ENCODE measurements at regions not wholly inside any gene's neighbourhood (a gene's known extent, or its start where the extent isn't known, plus 50 kb on each side); places are given as distances from the start of the nearest gene placed in this dataset.

DNA sequence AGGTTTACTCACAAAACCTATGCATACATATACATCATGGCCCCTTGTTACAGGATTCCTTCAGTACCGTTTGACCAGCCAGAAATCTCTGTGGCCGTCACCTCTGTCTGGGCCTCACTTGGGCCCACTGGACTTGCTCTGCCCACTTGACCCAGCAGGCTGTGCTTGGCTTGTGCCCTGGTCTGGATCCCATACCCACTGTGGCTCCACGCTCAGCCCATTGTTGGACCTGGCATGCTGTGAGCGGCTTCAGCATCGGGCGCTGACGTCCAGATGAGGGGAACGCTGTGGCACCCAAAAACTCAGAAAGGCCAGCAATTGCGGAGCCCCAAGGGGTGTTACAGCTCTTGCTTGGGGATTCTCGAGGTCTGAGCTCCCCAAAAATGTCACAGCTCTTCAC lies 733.6 kb downstream of the PLOD2 start:
- intact Hi-C loops (cut with micrococcal nuclease) = no loop called here
- 95% methylated on average over 9 of the region's 10 CpGs for WGBS (ENCODE audit: insufficient coverage)
- Mint-ChIP-seq H3K27ac (no peak overlapping the region), H3K27me3 (ENCODE audit: low read depth in 3 of 3) (no peaks in the 10 kb centered on the region), H3K4me3 (no peak overlapping the region), H3K9me3 (peaks cover 0 to 7% (median 2%) of the 10 kb centered on the region in 7 donors), H3K4me1 (no peaks in the 10 kb centered on the region), H3K36me3 (no peaks in the 10 kb centered on the region)
- Histone ChIP-seq H3K4me1 (ENCODE audit: control insufficient read depth in 1 of 2, insufficient read depth in 2 of 2, low read length in 2 of 2) (no peaks in the 10 kb centered on the region), H3K9ac (ENCODE audit: insufficient read depth, low read length, poor library complexity, severe bottlenecking) (no peak overlapping the region), H2AFZ (ENCODE audit: insufficient read depth, low read depth, low read length, poor library complexity, severe bottlenecking) (no peak overlapping the region), H3K4me3 (replicated peaks in 1 of 3; ENCODE audit: low read depth in 2 of 3, low read length in 3 of 3) (no peak overlapping the region), H4K20me1 (ENCODE audit: insufficient read depth, low read length) (no peaks in the 10 kb centered on the region), H3K36me3 (replicated peaks in 1 of 2; ENCODE audit: control insufficient read depth in 1 of 2, insufficient read depth in 2 of 2, low read length in 2 of 2) (no peaks in the 10 kb centered on the region), H3K27me3 (ENCODE audit: control insufficient read depth in 2 of 2, insufficient read depth in 2 of 2, low read length in 2 of 2) (no peaks in the 10 kb centered on the region), H3K9me3 (replicated peaks in 1 of 2; ENCODE audit: control insufficient read depth in 1 of 2, insufficient read depth in 1 of 2, low read length in 2 of 2) (peaks cover 9 to 15% of the 10 kb centered on the region in 2 donors), H3K4me2 (replicated peaks; ENCODE audit: extremely low read depth, low read length, poor library complexity, severe bottlenecking) (no peak overlapping the region), H3K27ac (ENCODE audit: low read depth in 1 of 2, low read length in 2 of 2) (no peak overlapping the region), H3K79me2 (ENCODE audit: insufficient read depth, low read length) (no peaks in the 10 kb centered on the region)
- no peak for DNase-seq
- TF ChIP-seq, protein P1, sequence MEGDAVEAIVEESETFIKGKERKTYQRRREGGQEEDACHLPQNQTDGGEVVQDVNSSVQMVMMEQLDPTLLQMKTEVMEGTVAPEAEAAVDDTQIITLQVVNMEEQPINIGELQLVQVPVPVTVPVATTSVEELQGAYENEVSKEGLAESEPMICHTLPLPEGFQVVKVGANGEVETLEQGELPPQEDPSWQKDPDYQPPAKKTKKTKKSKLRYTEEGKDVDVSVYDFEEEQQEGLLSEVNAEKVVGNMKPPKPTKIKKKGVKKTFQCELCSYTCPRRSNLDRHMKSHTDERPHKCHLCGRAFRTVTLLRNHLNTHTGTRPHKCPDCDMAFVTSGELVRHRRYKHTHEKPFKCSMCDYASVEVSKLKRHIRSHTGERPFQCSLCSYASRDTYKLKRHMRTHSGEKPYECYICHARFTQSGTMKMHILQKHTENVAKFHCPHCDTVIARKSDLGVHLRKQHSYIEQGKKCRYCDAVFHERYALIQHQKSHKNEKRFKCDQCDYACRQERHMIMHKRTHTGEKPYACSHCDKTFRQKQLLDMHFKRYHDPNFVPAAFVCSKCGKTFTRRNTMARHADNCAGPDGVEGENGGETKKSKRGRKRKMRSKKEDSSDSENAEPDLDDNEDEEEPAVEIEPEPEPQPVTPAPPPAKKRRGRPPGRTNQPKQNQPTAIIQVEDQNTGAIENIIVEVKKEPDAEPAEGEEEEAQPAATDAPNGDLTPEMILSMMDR (IDR thresholded peaks at IDR 0.05) = no peak

DNA sequence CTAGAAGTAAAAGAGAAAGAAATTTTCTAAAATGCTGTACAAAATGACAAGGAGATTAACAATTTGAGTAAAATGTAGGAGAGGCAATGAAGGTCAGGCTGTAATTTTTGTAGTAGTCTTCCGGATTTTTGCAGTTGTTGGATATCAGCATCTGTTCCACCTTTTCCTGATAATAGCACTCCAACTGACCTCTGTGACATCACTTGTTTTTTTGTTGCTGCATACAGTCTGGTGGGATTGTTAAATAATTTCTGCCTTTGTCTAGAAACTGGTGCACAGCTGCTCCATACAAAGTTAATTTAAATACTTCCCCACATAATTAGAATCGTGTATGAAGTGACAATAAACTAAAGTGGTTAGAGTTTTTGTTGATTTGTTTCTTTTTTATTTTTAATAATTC lies 731.4 kb downstream of the PLOD2 start:
- Mint-ChIP-seq H3K4me1 (no peaks in the 10 kb centered on the region), H3K9me3 (peaks cover 0 to 7% (median 2%) of the 10 kb centered on the region in 7 donors), H3K27me3 (ENCODE audit: low read depth in 3 of 3) (no peaks in the 10 kb centered on the region), H3K36me3 (no peaks in the 10 kb centered on the region), H3K27ac (no peak overlapping the region), H3K4me3 (no peak overlapping the region)
- intact Hi-C loops (cut with micrococcal nuclease) = no loop called here
- no peak overlapping the region for H2AFZ ChIP-seq (ENCODE audit: insufficient read depth, low read depth, low read length, poor library complexity, severe bottlenecking)
- no peaks in the 10 kb centered on the region for H3K27me3 ChIP-seq (ENCODE audit: control insufficient read depth in 2 of 2, insufficient read depth in 2 of 2, low read length in 2 of 2)
- H4K20me1 ChIP-seq (ENCODE audit: insufficient read depth, low read length) = no peaks in the 10 kb centered on the region
- no peak overlapping the region for H3K4me3 ChIP-seq (replicated peaks in 1 of 3; ENCODE audit: low read depth in 2 of 3, low read length in 3 of 3)
- peaks cover 9 to 15% of the 10 kb centered on the region in 2 donors for H3K9me3 ChIP-seq (replicated peaks in 1 of 2; ENCODE audit: control insufficient read depth in 1 of 2, insufficient read depth in 1 of 2, low read length in 2 of 2)
- H3K4me2 ChIP-seq (replicated peaks; ENCODE audit: extremely low read depth, low read length, poor library complexity, severe bottlenecking) = no peak overlapping the region
- no peaks in the 10 kb centered on the region for H3K79me2 ChIP-seq (ENCODE audit: insufficient read depth, low read length)
- TF ChIP-seq, protein P1 (IDR thresholded peaks at IDR 0.05) = no peak
- WGBS (ENCODE audit: insufficient coverage) = no CpG with 5 or more reads among the region's 2 CpGs
- H3K9ac ChIP-seq (ENCODE audit: insufficient read depth, low read length, poor library complexity, severe bottlenecking) = no peak overlapping the region
- no peak overlapping the region for H3K27ac ChIP-seq (ENCODE audit: low read depth in 1 of 2, low read length in 2 of 2)
- DNase-seq = no peak
- no peaks in the 10 kb centered on the region for H3K36me3 ChIP-seq (replicated peaks in 1 of 2; ENCODE audit: control insufficient read depth in 1 of 2, insufficient read depth in 2 of 2, low read length in 2 of 2)
- H3K4me1 ChIP-seq (ENCODE audit: control insufficient read depth in 1 of 2, insufficient read depth in 2 of 2, low read length in 2 of 2) = no peaks in the 10 kb centered on the region

Data from CD14-positive monocyte (primary cell).